ENCODE measurements at regions not wholly inside any gene's neighbourhood (a gene's known extent, or its start where the extent isn't known, plus 50 kb on each side); places are given as distances from the start of the nearest gene placed in this dataset.

- 0 to 10% (median 2%) methylated on average over 1 of the region's 1 CpG for WGBS, 3 donors
- no peak for DNase-seq
- TF ChIP-seq EP300 (IDR thresholded peaks at IDR 0.05) (no peak), CTCF (IDR thresholded peaks at IDR 0.05) (no peak)
- Histone ChIP-seq H3K4me3 (no peak overlapping the region), H3K9me3 (no peaks in the 10 kb centered on the region), H3K27ac (no peak overlapping the region), H3K36me3 (no peaks in the 10 kb centered on the region), H3K4me1 (ENCODE audit: insufficient read depth) (peaks cover 2% of the 10 kb centered on the region), H3K27me3 (no peaks in the 10 kb centered on the region)
- intact Hi-C loops (cut with DNase I): no loop called here
These were observed 827.0 kb upstream of the ADAMTS5 start for GRCh38 chr21:27793901-27794300.

GRCh38 chr21:27787046-27787445, 820.2 kb upstream of the ADAMTS5 start:
- DNase-seq: no peak
- Histone ChIP-seq H3K27ac (no peak overlapping the region), H3K4me1 (ENCODE audit: insufficient read depth) (no peaks in the 10 kb centered on the region), H3K27me3 (no peaks in the 10 kb centered on the region), H3K4me3 (no peak overlapping the region), H3K36me3 (no peaks in the 10 kb centered on the region), H3K9me3 (no peaks in the 10 kb centered on the region)
- TF ChIP-seq POLR2A (IDR thresholded peaks at IDR 0.05) (no peak), EP300 (IDR thresholded peaks at IDR 0.05) (no peak), CTCF (IDR thresholded peaks at IDR 0.05) (no peak)
- intact Hi-C loops (cut with DNase I): no loop called here

DNA sequence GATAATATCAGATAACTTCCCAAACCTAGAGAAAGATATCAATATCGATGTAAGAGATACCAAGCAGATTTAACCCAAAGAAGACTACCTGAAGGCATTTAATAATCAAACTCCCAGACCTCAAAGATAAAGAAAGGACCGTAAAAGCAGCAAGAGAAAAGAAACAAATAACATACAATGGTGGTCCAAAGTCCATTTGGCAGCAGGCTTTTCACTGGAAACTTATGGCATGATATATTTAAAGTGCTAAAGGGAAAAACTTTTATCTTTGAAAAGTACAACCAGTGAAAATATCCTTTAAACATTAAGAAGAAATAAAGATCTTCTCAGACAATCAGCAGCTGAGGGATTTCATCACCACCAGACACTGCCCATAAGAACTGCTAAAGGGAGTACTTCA, 812.7 kb upstream of the ADAMTS5 start:
- no peaks in the 10 kb centered on the region for H3K9me3 ChIP-seq
- WGBS, 3 donors: 74 to 77% (median 75%) methylated on average over 2 of the region's 2 CpGs
- no peaks in the 10 kb centered on the region for H3K4me1 ChIP-seq (ENCODE audit: insufficient read depth)
- TF ChIP-seq CTCF (IDR thresholded peaks at IDR 0.05) (no peak), EP300 (IDR thresholded peaks at IDR 0.05) (no peak), POLR2A (IDR thresholded peaks at IDR 0.05) (no peak)
- intact Hi-C loops (cut with DNase I): no loop called here
- no peaks in the 10 kb centered on the region for H3K27me3 ChIP-seq
- no peak for DNase-seq
- no peak overlapping the region for H3K4me3 ChIP-seq
- no peaks in the 10 kb centered on the region for H3K36me3 ChIP-seq
- no peak overlapping the region for H3K27ac ChIP-seq

- peak in 2 of 5 donors; percentile 13 to 23 for DNase-seq
- Histone ChIP-seq H3K4me3 (no peak overlapping the region), H3K27ac (no peak overlapping the region), H3K36me3 (no peaks in the 10 kb centered on the region), H3K27me3 (no peaks in the 10 kb centered on the region), H3K9me3 (no peaks in the 10 kb centered on the region), H3K4me1 (ENCODE audit: insufficient read depth) (no peaks in the 10 kb centered on the region)
- 48 to 57% (median 56%) methylated on average over 9 of the region's 9 CpGs for WGBS, 3 donors
- TF ChIP-seq CTCF (IDR thresholded peaks at IDR 0.05) (no peak), POLR2A (IDR thresholded peaks at IDR 0.05) (no peak), EP300 (IDR thresholded peaks at IDR 0.05) (no peak)
- intact Hi-C loops (cut with DNase I): no loop called here
These were observed 810.2 kb upstream of the ADAMTS5 start for GRCh38 chr21:27776925-27777553.
